Thyroid gland (tissue), 4 donors: ENCODE measurements at regions not wholly inside any gene's neighbourhood (a gene's known extent, or its start where the extent isn't known, plus 50 kb on each side); places are given as distances from the start of the nearest gene placed in this dataset.

Experiments
- CTCF ChIP-seq, 6 experiments: fragments of 200-600 bp in 3 of 6; fragments of 450-650 bp in 3 of 6; sonication (generic) in 3 of 6; IDR thresholded peaks; one replicate each; pipeline ENCODE4 v1.5.1; 2016 to 2019; ENCODE audit warnings: antibody characterized with exemption in 6 of 6, mild to moderate bottlenecking in 2 of 6, inconsistent platforms in 1 of 6, moderate library complexity in 1 of 6
- POLR2A ChIP-seq, 2 donors: fragments of 450-650 bp; IDR thresholded peaks; one replicate each; pipeline ENCODE4 v1.6.1; 2017; ENCODE audit warnings: antibody characterized with exemption in 2 of 2, mild to moderate bottlenecking in 2 of 2, moderate library complexity in 1 of 2

GRCh38 chr1:65694933-65695332 lies 97.8 kb upstream of the PDE4B start:
- no peak for TF ChIP-seq POLR2A (IDR thresholded peaks at IDR 0.05)
- no peak for TF ChIP-seq CTCF (IDR thresholded peaks at IDR 0.05)
